ENCODE measurements at regions not wholly inside any gene's neighbourhood (a gene's known extent, or its start where the extent isn't known, plus 50 kb on each side); places are given as distances from the start of the nearest gene placed in this dataset.

- no peak for TF ChIP-seq CTCF (IDR thresholded peaks at IDR 0.05; ENCODE audit: insufficient read depth, missing control alignments)
- FAIRE-seq (no peak), DNase-seq (ENCODE audit: insufficient read length, low spot score) (no peak)
These were observed 79.5 kb upstream of the RIOK3 start for GRCh38 chr18:23373570-23373969.

- FAIRE-seq (no peak), DNase-seq (ENCODE audit: insufficient read length, low spot score) (no peak)
These were observed 75.3 kb upstream of the RIOK3 start for GRCh38 chr18:23377669-23378301.

GRCh38 chr18:23378302-23378686 lies 74.8 kb upstream of the RIOK3 start:
- DNase-seq (ENCODE audit: insufficient read length, low spot score), result no peak
- no peak for TF ChIP-seq CTCF (IDR thresholded peaks at IDR 0.05; ENCODE audit: insufficient read depth, missing control alignments)
- no peak for FAIRE-seq

More at GRCh38 chr18:23377669-23378301, 75.3 kb upstream of the RIOK3 start:
- no peak for TF ChIP-seq CTCF (IDR thresholded peaks at IDR 0.05; ENCODE audit: insufficient read depth, missing control alignments)

GRCh38 chr18:23380001-23380550 lies 73.0 kb upstream of the RIOK3 start:
- DNase-seq (ENCODE audit: insufficient read length, low spot score) (no peak), FAIRE-seq (no peak)
- no peak for TF ChIP-seq CTCF (IDR thresholded peaks at IDR 0.05; ENCODE audit: insufficient read depth, missing control alignments)

- DNase-seq (ENCODE audit: insufficient read length, low spot score) (no peak), FAIRE-seq (no peak)
- TF ChIP-seq CTCF (IDR thresholded peaks at IDR 0.05; ENCODE audit: insufficient read depth, missing control alignments), result no peak
These were observed 72.3 kb upstream of the RIOK3 start for GRCh38 chr18:23380817-23381216.

- no peak for DNase-seq (ENCODE audit: insufficient read length, low spot score)
- no peak for TF ChIP-seq CTCF (IDR thresholded peaks at IDR 0.05; ENCODE audit: insufficient read depth, missing control alignments)
- FAIRE-seq, result no peak
These were observed 69.6 kb upstream of the RIOK3 start for GRCh38 chr18:23383494-23383893.
